Panc1 (cell line): ENCODE measurements at regions not wholly inside any gene's neighbourhood (a gene's known extent, or its start where the extent isn't known, plus 50 kb on each side); places are given as distances from the start of the nearest gene placed in this dataset.

ENCODE experiments used
- ATAC-seq: fragments of 200-7000 bp; cut with Tn5 transposase; 2 replicates; pipeline ENCODE4 v1.9.1; 2020; ENCODE audit warnings: mild to moderate bottlenecking, moderate library complexity
- BruUV-seq: library from RNA; stranded (reverse); fragments of 400-500 nt; replicated peaks from 2 replicates; lab custom pipeline; 2021; lab: Mats Ljungman, UMichigan
- CTCF ChIA-PET: fragments of 300-600 bp; sonication (Branson Sonifier 250); formaldehyde crosslinking; loops from one replicate; lab custom pipeline; 2022; ENCODE audit warnings: antibody characterized with exemption; lab: Charles Lee
- POLR2A ChIA-PET: fragments of 300-600 bp; sonication (Branson Sonifier 250); formaldehyde crosslinking; loops from one replicate; lab custom pipeline; 2022; ENCODE audit warnings: antibody characterized with exemption; lab: Charles Lee
- DNase-seq: peaks from one replicate; pipeline ENCODE4 v3.0.0-alpha.2; 2010; ENCODE audit warnings: low read depth, low spot score
- H3K27ac ChIP-seq: 2 replicates; pipeline ENCODE4 v1.5.1; 2011; ENCODE audit warnings: mild to moderate bottlenecking, low read length, inconsistent platforms
- H3K27me3 ChIP-seq: fragments of 200-500 bp; sonication (Bioruptor generic); 2 replicates; pipeline ENCODE4 v1.6.0; 2014; ENCODE audit warnings: low read length, inconsistent platforms; ENCODE audit not compliant: control insufficient read depth, insufficient read depth
- H3K36me3 ChIP-seq: fragments of 200-500 bp; sonication (Bioruptor generic); 2 replicates; pipeline ENCODE4 v1.5.1; 2014; ENCODE audit warnings: inconsistent platforms, mild to moderate bottlenecking, low read length, moderate library complexity; ENCODE audit not compliant: control insufficient read depth, insufficient read depth
- H3K4me1 ChIP-seq: 2 replicates; pipeline ENCODE4 v1.5.1; 2011; ENCODE audit warnings: inconsistent platforms, mild to moderate bottlenecking, low read length, moderate library complexity; ENCODE audit not compliant: control insufficient read depth, insufficient read depth
- H3K4me3 ChIP-seq, 2 experiments: 2 replicates each; pipeline ENCODE4 v1.5.1; 2011 to 2012; ENCODE audit warnings: low read depth in 2 of 2, low read length in 2 of 2, mild to moderate bottlenecking in 2 of 2, inconsistent platforms in 1 of 2, moderate library complexity in 1 of 2
- H3K9me3 ChIP-seq: fragments of 200-500 bp; sonication (Bioruptor generic); 2 replicates; pipeline ENCODE4 v1.5.1; 2014; ENCODE audit warnings: low read depth, mild to moderate bottlenecking, inconsistent platforms, low read length, moderate library complexity; ENCODE audit not compliant: control insufficient read depth, insufficient read depth
- POLR2AphosphoS5 ChIP-seq: IDR thresholded peaks from 2 replicates; pipeline ENCODE4 v1.6.1; 2012; ENCODE audit warnings: mild to moderate bottlenecking, low read depth, low read length, moderate library complexity
- SIN3A ChIP-seq: IDR thresholded peaks from 2 replicates; pipeline ENCODE4 v1.6.1; 2012; ENCODE audit warnings: low read depth, mild to moderate bottlenecking, low read length, moderate library complexity, borderline replicate concordance; ENCODE audit not compliant: insufficient read depth
- TCF7L2 ChIP-seq: IDR thresholded peaks from 2 replicates; pipeline ENCODE4 v1.6.1; 2011; ENCODE audit warnings: mild to moderate bottlenecking, low read depth, low read length, inconsistent platforms
- in situ Hi-C: cut with HindIII; loops from 2 replicates; pipeline ENCODE4 v1.10.0; 2016; ENCODE audit warnings: low sequenced_read_pairs, low pct_unique_long_range_greater_than_20kb
- intact Hi-C: fragments of 100-400 bp; cut with micrococcal nuclease; formaldehyde crosslinking; loops from one replicate; pipeline ENCODE4 v1.10.0; 2022; ENCODE audit not compliant: unreplicated experiment
- TF ChIP-seq, protein P1 (sequence below): fragments of 450-650 bp; IDR thresholded peaks from 2 replicates; pipeline ENCODE4 v1.5.1; 2017; ENCODE audit warnings: mild to moderate bottlenecking
- TF ChIP-seq, protein P2 (sequence below), 2 experiments: IDR thresholded peaks; 2 replicates each; pipeline ENCODE4 v1.6.1; 2011 to 2012; ENCODE audit warnings: low read depth in 2 of 2, control low read depth in 1 of 2, low read length in 1 of 2, mild to moderate bottlenecking in 1 of 2, moderate library complexity in 1 of 2; ENCODE audit not compliant: insufficient read depth in 1 of 2

DNA sequence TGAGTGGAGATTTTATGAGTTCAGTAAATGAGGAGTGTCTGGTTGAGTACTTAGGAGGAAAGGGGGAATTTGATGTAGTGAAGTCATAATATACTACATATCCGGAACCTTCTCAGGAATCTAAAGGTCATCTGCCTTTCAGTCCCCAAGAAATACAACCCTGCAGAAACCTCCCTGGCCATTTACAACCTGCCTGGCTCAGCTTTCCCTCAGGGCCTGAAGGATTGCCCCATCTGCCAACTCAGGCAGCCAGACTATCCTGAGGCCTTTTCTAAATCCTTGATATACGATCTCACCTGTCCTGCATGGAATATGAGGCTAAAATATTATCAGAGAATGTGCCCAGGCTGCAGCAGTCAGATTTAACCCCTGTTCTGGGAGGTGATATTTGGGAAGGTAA is 165.4 kb upstream of the SPOPL start:
- intact Hi-C loops, result no loop called here
- no TSS peak for BruUV-seq
- no peaks in the 10 kb centered on the region for H3K27me3 ChIP-seq
- TF ChIP-seq, protein P1, sequence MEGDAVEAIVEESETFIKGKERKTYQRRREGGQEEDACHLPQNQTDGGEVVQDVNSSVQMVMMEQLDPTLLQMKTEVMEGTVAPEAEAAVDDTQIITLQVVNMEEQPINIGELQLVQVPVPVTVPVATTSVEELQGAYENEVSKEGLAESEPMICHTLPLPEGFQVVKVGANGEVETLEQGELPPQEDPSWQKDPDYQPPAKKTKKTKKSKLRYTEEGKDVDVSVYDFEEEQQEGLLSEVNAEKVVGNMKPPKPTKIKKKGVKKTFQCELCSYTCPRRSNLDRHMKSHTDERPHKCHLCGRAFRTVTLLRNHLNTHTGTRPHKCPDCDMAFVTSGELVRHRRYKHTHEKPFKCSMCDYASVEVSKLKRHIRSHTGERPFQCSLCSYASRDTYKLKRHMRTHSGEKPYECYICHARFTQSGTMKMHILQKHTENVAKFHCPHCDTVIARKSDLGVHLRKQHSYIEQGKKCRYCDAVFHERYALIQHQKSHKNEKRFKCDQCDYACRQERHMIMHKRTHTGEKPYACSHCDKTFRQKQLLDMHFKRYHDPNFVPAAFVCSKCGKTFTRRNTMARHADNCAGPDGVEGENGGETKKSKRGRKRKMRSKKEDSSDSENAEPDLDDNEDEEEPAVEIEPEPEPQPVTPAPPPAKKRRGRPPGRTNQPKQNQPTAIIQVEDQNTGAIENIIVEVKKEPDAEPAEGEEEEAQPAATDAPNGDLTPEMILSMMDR, result no peak
- TF ChIP-seq TCF7L2 (no peak), POLR2AphosphoS5 (no peak), SIN3A (no peak)
- TF ChIP-seq, protein P2, sequence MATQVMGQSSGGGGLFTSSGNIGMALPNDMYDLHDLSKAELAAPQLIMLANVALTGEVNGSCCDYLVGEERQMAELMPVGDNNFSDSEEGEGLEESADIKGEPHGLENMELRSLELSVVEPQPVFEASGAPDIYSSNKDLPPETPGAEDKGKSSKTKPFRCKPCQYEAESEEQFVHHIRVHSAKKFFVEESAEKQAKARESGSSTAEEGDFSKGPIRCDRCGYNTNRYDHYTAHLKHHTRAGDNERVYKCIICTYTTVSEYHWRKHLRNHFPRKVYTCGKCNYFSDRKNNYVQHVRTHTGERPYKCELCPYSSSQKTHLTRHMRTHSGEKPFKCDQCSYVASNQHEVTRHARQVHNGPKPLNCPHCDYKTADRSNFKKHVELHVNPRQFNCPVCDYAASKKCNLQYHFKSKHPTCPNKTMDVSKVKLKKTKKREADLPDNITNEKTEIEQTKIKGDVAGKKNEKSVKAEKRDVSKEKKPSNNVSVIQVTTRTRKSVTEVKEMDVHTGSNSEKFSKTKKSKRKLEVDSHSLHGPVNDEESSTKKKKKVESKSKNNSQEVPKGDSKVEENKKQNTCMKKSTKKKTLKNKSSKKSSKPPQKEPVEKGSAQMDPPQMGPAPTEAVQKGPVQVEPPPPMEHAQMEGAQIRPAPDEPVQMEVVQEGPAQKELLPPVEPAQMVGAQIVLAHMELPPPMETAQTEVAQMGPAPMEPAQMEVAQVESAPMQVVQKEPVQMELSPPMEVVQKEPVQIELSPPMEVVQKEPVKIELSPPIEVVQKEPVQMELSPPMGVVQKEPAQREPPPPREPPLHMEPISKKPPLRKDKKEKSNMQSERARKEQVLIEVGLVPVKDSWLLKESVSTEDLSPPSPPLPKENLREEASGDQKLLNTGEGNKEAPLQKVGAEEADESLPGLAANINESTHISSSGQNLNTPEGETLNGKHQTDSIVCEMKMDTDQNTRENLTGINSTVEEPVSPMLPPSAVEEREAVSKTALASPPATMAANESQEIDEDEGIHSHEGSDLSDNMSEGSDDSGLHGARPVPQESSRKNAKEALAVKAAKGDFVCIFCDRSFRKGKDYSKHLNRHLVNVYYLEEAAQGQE (IDR thresholded peaks at IDR 0.05; ENCODE audit: insufficient read depth in 1 of 2, low read depth in 2 of 2, low read length in 1 of 2), result no peak
- in situ Hi-C loops, result no loop called here
- no peak overlapping the region for H3K4me3 ChIP-seq
- DNase-seq, result no peak
- no peaks in the 10 kb centered on the region for H3K36me3 ChIP-seq
- no peak overlapping the region for H3K27ac ChIP-seq
- ChIA-PET CTCF (no interaction called here), POLR2A (no interaction called here)
- H3K9me3 ChIP-seq, result no peaks in the 10 kb centered on the region
- no peaks in the 10 kb centered on the region for H3K4me1 ChIP-seq
- no peak for ATAC-seq

DNA sequence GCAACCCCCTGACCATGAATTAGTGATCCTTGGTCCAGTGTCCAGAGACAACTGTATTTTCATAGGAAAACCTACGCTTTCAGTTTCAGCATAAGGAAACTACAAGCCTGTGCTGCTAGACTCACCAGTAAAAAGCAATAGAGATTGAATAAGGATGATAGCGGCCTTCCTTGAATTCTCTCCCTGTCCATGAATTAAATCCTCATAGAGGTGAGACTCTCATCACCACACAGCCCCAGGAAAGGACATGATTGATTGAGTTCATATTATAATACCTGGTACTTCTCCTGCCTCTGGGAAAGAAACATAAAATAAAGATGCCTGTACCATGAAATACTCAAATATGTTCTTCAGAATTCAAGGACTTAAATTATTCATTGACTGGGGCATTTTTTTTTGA is 146.3 kb upstream of the SPOPL start:
- no TSS peak for BruUV-seq
- Histone ChIP-seq H3K4me3 (no peak overlapping the region), H3K36me3 (no peaks in the 10 kb centered on the region), H3K9me3 (no peaks in the 10 kb centered on the region), H3K27me3 (no peaks in the 10 kb centered on the region), H3K27ac (no peak overlapping the region), H3K4me1 (no peaks in the 10 kb centered on the region)
- POLR2A ChIA-PET, result no interaction called here
- in situ Hi-C loops (no loop called here), intact Hi-C loops (no loop called here)
- CTCF ChIA-PET, result no interaction called here
- TF ChIP-seq, protein P1, result no peak
- TF ChIP-seq POLR2AphosphoS5, result no peak
- no peak for TF ChIP-seq SIN3A
- no peak for TF ChIP-seq TCF7L2
- TF ChIP-seq, protein P2 (IDR thresholded peaks at IDR 0.05; ENCODE audit: insufficient read depth in 1 of 2, low read depth in 2 of 2, low read length in 1 of 2), result no peak
- no peak for DNase-seq
- ATAC-seq, result no peak
